HG03521 (cell line): ENCODE measurements at regions not wholly inside any gene's neighbourhood (a gene's known extent, or its start where the extent isn't known, plus 50 kb on each side); places are given as distances from the start of the nearest gene placed in this dataset.

ENCODE experiments used
- ATAC-seq: cut with Tn5 transposase; IDR thresholded peaks from one replicate; pipeline ENCODE4 v1.9.1; 2021; ENCODE audit warnings: mild to moderate bottlenecking, moderate library complexity; ENCODE audit not compliant: unreplicated experiment

GRCh38 chr1:177848577-177848976 lies 121.3 kb downstream of the SEC16B start:
- no peak for ATAC-seq

GRCh38 chr1:177847843-177848242 lies 122.0 kb downstream of the SEC16B start:
- ATAC-seq = no peak

GRCh38 chr1:177838907-177839485 lies 130.9 kb downstream of the SEC16B start:
- no peak for ATAC-seq

- no peak for ATAC-seq
Measured at GRCh38 chr1:177833631-177834030, 136.2 kb downstream of the SEC16B start.

GRCh38 chr1:177830531-177831135 lies 139.2 kb downstream of the SEC16B start:
- ATAC-seq = no peak

GRCh38 chr1:177825276-177825901 lies 144.5 kb downstream of the SEC16B start:
- ATAC-seq = peak; percentile 36

- ATAC-seq = peak; percentile 36
Measured at GRCh38 chr1:177824508-177824982, 145.3 kb downstream of the SEC16B start.

- ATAC-seq = no peak
Measured at GRCh38 chr1:177820213-177820612, 149.6 kb downstream of the SEC16B start.

DNA sequence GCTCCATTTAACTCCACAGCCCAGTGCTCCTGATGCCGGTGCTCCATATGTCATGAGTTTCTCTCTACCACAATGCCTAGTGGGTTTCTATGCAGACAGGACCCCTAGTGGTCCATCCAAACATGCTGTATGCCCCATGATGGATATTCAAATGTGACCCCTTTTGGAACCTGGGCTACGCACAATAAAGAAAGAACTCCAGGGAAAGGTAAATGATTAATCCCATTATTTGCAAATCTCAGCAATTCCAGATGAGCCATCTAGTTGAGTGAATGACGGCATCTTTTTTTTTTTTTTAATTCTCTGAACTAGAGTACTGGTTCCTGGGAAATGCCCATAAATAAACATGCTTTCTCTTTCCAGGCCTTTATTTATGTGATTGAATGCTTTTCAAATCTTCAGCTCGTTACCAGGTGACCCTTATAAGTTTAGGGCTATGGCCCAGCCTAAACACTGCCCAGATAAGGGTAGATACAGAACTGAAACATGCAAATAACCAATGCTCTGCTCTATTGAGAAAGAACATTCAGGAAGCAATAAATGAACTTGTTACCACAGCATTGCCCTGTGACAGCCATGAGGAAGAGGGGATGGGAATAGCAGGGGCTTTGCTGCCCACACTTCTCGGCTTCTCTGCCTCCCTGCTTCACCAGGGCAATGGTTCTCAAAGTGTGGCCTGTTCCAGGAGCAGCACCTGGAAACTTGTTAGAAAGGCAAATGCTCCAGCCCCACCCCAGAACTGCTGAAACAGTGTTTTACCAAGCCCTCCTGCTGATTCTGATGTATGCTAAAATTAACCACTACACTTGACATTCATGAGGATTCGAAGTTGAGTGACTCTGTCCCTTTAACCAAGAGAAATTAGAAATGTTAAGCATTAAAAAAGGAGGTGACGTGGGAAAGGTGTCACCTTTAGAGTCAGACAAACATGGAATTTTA lies 151.7 kb downstream of the SEC16B start:
- ATAC-seq = peak; percentile 97

GRCh38 chr1:177812650-177813049 lies 157.2 kb downstream of the SEC16B start:
- ATAC-seq = no peak

DNA sequence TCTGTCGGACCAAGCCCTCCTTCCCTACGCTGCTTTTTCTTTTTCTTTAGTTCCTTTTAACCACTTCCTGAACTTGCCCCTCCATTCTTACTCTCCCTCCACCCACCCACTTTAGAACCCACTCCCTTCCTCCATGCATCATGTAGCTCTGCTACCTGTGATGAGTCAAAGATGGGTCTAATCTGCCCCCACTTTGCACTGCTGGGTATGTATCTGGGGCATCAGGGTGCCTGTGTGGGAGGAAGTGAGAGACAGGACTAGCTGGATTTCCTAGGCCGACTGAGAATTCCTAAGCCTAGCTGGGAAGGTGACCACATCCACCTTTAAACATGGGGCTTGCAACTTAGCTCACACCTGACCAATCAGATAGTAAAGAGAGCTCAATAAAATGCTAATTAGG lies 157.7 kb downstream of the SEC16B start:
- no peak for ATAC-seq

GRCh38 chr1:177811429-177811828 lies 158.4 kb downstream of the SEC16B start:
- no peak for ATAC-seq

- ATAC-seq = peak; percentile 86
Measured at GRCh38 chr1:177809819-177810218, 160.0 kb downstream of the SEC16B start.

DNA sequence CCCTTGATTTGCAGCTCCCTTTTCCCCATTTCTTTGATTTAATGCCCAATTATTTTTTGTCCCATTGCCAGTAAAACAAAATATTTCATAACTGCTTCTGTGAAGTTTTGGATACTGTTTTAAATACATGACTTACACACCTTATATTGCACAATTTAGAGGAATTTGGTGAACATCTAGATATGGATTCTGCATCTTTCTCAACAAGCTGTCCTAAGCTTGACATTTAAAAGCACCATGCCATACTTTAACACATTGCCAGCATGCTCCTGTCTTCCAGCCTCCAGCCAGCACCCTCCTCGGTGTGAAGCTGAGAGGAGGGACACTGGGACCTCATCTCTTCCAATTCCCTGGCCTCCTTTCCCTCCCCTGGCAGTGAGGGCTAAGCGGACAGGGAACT lies 167.6 kb downstream of the SEC16B start:
- no peak for ATAC-seq

GRCh38 chr1:177801790-177802189 lies 168.1 kb downstream of the SEC16B start:
- ATAC-seq = no peak

- peak; percentile 59 for ATAC-seq
Measured at GRCh38 chr1:177800400-177801088, 169.3 kb downstream of the SEC16B start.

DNA sequence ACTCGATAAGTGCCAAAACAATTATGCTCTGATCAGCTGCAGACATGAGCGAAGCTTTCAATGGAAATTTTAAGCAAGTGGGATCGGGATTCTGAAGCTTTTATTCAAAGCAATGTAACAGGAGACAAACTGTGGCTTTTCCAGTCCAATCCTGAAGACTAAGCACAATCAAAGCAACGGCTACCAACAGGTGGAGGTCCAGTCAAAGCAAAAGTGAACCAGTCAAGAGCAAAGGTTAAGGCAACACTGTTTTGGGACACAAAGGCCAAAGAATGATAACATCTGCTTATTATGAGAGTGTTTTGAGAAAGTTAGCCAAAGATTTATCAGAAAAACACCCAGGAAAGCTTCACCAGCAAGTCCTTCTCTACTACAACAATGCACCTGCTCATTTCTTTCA lies 170.1 kb downstream of the SEC16B start:
- ATAC-seq = no peak

DNA sequence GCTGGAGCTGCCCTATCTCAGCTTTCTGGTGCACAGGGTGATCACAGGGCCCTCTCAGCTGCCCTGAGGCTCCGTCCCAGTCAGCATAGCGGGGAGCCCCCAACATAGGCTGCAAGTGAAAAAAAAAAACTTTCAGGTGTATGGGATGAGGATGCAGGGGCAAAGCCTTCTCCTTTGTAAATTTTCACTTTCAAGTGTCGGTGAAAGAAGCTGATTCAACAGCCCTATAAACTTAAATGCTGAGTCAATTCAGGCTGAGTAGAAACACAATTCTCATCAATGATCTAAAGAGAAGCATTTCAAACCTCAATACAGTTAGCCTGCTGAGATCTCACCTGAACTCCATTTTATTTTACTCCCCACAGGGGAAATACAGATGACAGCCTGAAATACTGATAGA lies 171.2 kb downstream of the SEC16B start:
- no peak for ATAC-seq

DNA sequence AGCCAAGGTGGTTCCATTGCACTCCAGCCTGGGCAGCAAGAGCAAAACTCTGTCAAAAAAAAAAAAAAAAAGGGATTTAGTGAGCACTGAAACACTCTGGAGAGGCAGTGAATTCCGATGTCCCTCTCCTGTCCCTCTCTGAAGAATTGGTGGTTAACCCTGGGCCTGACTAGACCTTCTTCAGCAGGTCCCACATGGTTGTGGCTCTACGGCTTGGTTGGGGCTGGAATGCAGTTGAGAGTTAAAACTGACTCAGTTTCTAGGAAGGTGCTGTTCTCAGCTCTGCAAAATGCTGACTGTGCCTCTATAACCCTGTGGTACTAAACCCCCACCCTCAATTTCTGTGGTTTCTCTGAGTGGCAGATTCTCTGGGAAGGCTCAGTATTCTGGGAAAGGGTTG lies 173.3 kb downstream of the SEC16B start:
- no peak for ATAC-seq

DNA sequence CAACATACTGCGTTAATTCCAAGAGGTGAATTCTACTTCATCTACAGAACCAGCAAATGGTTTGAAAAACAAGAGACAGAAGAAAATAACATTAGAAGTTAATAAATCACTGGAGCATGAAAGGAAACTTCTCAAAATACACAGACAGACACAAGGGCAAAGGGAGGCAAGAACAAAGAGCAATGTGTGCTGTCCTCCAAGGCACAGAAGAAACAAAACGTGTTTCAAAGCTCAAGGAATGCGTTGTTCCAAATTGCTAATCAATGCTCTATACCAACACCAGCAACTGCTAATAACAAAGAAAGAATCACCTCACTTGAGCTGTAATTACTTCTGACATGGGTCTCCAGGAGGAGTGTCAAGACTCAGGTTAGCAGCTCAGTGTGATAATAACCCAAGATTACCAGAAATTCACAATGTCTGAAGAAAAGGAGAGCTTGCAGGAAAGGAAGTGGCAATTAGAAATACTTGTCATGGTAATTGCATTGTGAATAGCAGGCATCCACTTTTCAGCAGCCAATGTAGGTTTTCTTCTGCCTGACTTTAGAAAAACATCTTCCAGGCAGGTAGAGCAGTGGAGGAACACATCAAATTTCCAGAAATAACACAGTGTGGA lies 175.4 kb downstream of the SEC16B start:
- ATAC-seq = no peak
